Activated T-helper 17 cell treated with anti-CD3 and anti-CD28 coated beads, Interleukin-2, amount 50 U/mL, for 72 hours (primary cell): ENCODE measurements at regions not wholly inside any gene's neighbourhood (a gene's known extent, or its start where the extent isn't known, plus 50 kb on each side); places are given as distances from the start of the nearest gene placed in this dataset.

Experiments used
- ATAC-seq: fragments of 150-1000 bp; cut with Tn5 transposase; replicated peaks from 2 replicates; pipeline ENCODE4 v1.10.0; 2021; ENCODE audit warnings: mild to moderate bottlenecking, moderate library complexity
- H3K27ac Mint-ChIP-seq: one replicate; pipeline ENCODE4 v1.8.0; 2022; ENCODE audit warnings: mixed read lengths
- H3K27me3 Mint-ChIP-seq: one replicate; pipeline ENCODE4 v1.8.0; 2022; ENCODE audit warnings: mixed read lengths
- H3K36me3 Mint-ChIP-seq: one replicate; pipeline ENCODE4 v1.8.0; 2022; ENCODE audit warnings: low read depth, mild to moderate bottlenecking, mixed read lengths
- H3K4me1 Mint-ChIP-seq: one replicate; pipeline ENCODE4 v1.8.0; 2022; ENCODE audit warnings: mixed read lengths
- H3K4me3 Mint-ChIP-seq: one replicate; pipeline ENCODE4 v1.8.0; 2022; ENCODE audit warnings: mild to moderate bottlenecking, mixed read lengths
- H3K9me3 Mint-ChIP-seq: one replicate; pipeline ENCODE4 v1.8.0; 2022; ENCODE audit warnings: mixed read lengths

- no peak overlapping the region for H3K4me3 Mint-ChIP-seq
- peaks cover 9% of the 10 kb centered on the region for H3K9me3 Mint-ChIP-seq
- no peak for ATAC-seq
- no peaks in the 10 kb centered on the region for H3K36me3 Mint-ChIP-seq
- no peaks in the 10 kb centered on the region for H3K4me1 Mint-ChIP-seq
- peaks cover 10% of the 10 kb centered on the region for H3K27me3 Mint-ChIP-seq
- no peak overlapping the region for H3K27ac Mint-ChIP-seq
These were observed 209.5 kb upstream of the DIO3 start for GRCh38 chr14:101351769-101352168.

DNA sequence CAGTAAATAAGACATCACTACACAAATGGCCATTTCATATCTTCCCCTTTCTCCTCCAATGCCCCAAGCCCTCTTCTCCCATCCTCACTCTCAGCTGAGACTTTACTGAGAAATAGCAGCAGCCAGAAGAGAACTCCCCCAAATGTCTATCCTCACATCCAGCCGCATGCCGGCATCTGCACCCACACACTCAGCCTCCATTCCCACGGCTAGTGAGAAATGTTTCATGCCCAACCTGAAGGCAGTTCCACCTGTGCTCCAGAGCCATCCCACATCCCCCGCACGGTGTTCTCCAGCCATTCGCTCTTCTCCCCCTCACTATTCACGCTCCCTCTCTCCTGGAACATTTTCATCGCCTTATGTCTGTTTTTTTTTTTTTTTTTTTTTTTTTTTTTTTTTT, 208.7 kb upstream of the DIO3 start:
- Mint-ChIP-seq H3K4me3 (no peak overlapping the region), H3K4me1 (no peaks in the 10 kb centered on the region), H3K36me3 (no peaks in the 10 kb centered on the region), H3K27me3 (peaks cover 10% of the 10 kb centered on the region), H3K9me3 (peaks cover 9% of the 10 kb centered on the region), H3K27ac (no peak overlapping the region)
- no peak for ATAC-seq

- H3K4me1 Mint-ChIP-seq, result no peaks in the 10 kb centered on the region
- peaks cover 9% of the 10 kb centered on the region for H3K9me3 Mint-ChIP-seq
- H3K4me3 Mint-ChIP-seq, result no peak overlapping the region
- H3K27me3 Mint-ChIP-seq, result peaks cover 11% of the 10 kb centered on the region
- no peak overlapping the region for H3K27ac Mint-ChIP-seq
- no peak for ATAC-seq
- no peaks in the 10 kb centered on the region for H3K36me3 Mint-ChIP-seq
These were observed 207.9 kb upstream of the DIO3 start for GRCh38 chr14:101353422-101353821.

GRCh38 chr14:101354726-101355125, 206.6 kb upstream of the DIO3 start:
- H3K4me3 Mint-ChIP-seq, result no peak overlapping the region
- H3K4me1 Mint-ChIP-seq, result no peaks in the 10 kb centered on the region
- H3K27ac Mint-ChIP-seq, result no peak overlapping the region
- ATAC-seq, result no peak
- H3K9me3 Mint-ChIP-seq, result peaks cover 9% of the 10 kb centered on the region
- H3K36me3 Mint-ChIP-seq, result no peaks in the 10 kb centered on the region
- H3K27me3 Mint-ChIP-seq, result peaks cover 17% of the 10 kb centered on the region

DNA sequence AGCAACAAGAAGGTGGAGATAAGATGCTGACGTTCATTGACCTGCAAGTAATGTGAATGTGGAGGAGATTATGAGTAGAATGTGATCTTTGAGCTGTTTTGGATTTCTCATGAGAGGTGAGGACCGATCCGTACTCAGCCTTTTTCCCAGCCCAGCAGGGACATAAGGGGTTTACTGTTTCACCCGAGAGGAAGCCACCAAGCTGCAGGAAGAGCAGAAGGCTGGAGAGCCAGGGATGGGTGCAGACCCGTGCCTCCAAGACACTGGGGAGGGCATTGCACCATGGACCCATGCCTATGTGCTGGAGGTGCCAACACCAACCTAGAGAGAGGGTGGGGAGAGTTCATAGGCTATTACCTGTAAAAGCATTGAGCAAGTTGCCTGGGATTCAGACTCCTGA, 206.0 kb upstream of the DIO3 start:
- no peak for ATAC-seq
- Mint-ChIP-seq H3K27me3 (peaks cover 17% of the 10 kb centered on the region), H3K4me1 (no peaks in the 10 kb centered on the region), H3K36me3 (no peaks in the 10 kb centered on the region), H3K9me3 (peaks cover 9% of the 10 kb centered on the region), H3K4me3 (no peak overlapping the region), H3K27ac (no peak overlapping the region)

GRCh38 chr14:101357038-101357437, 204.3 kb upstream of the DIO3 start:
- Mint-ChIP-seq H3K4me1 (no peaks in the 10 kb centered on the region), H3K36me3 (no peaks in the 10 kb centered on the region), H3K4me3 (no peak overlapping the region), H3K9me3 (peaks cover 9% of the 10 kb centered on the region), H3K27ac (no peak overlapping the region), H3K27me3 (peaks cover 17% of the 10 kb centered on the region)
- ATAC-seq, result no peak

DNA sequence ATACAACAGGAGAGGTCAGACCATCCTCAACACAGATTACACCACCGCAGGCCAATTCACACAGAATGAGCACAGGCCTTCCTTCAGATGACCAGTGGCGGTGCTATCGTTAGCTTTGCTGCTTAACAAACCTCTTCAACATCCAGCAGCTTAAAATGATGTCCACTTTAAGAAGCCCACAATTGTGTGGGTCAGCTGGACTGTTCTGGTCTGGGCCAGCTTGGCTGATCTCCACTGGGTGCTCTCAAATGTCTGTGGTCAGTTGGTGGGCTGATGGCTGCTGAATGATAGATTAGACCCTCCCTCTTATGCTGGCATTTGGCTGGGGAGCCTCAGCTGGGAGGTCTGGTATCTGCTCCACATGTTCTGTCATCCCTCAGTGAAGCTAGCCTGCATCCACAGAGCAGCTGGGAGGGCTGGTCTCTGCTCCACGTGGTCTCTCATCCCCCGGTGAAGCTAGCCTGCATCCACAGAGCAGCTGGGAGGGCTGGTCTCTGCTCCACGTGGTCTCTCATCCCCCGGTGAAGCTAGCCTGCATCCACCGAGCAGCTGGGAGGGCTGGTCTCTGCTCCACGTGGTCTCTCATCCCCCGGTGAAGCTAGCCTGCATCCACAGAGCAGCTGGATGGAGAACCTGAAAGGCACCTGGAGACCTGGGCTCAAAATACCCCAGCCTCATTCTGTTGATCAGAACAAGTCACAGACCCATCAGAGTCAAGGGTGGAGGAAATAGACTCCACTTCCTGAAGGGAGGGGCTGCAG, 203.6 kb upstream of the DIO3 start:
- peaks cover 21% of the 10 kb centered on the region for H3K27me3 Mint-ChIP-seq
- no peak overlapping the region for H3K4me3 Mint-ChIP-seq
- H3K27ac Mint-ChIP-seq, result no peak overlapping the region
- H3K4me1 Mint-ChIP-seq, result no peaks in the 10 kb centered on the region
- no peaks in the 10 kb centered on the region for H3K36me3 Mint-ChIP-seq
- no peak for ATAC-seq
- peaks cover 9% of the 10 kb centered on the region for H3K9me3 Mint-ChIP-seq

DNA sequence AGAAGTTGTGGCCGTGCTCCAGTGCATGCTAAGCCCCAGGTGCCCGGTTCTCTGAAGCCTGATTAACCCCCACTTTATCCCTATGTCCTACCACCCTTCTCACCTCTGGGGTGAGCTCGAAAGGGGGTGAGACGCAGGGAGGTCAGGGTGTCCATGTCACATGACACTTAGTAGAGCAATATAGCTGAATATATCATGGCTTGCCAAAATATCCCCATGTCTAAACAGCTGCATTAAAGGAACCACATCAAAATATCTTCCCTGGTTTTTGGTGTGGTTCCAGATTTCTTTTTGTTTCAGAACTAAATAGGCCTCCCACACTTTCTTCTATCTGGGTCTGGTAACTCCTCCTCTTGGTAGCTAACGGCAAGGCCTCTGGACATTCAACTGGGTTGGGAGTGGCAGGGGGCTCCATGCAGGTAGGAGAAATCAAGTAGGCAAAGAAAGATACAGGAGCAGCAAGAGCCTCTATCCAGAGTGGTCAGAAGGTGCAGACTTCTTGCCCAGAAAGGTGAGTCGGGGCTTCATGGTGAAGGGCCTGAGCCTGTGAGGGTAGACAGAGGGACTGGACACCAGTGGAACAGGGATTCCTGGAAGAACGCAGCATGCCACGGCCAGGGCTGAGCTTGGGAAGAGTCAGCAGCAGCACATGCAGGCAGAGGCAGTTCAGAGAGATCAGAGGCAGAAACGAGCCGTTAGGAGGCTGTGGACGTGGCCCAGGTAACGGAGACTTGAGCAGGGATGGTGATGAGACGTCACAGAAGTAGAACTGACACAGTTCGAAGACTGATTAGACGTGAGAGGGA, 202.8 kb upstream of the DIO3 start:
- H3K27ac Mint-ChIP-seq, result no peak overlapping the region
- no peak overlapping the region for H3K4me3 Mint-ChIP-seq
- peaks cover 5% of the 10 kb centered on the region for H3K9me3 Mint-ChIP-seq
- H3K4me1 Mint-ChIP-seq, result no peaks in the 10 kb centered on the region
- H3K27me3 Mint-ChIP-seq, result peaks cover 28% of the 10 kb centered on the region
- no peak for ATAC-seq
- no peaks in the 10 kb centered on the region for H3K36me3 Mint-ChIP-seq

DNA sequence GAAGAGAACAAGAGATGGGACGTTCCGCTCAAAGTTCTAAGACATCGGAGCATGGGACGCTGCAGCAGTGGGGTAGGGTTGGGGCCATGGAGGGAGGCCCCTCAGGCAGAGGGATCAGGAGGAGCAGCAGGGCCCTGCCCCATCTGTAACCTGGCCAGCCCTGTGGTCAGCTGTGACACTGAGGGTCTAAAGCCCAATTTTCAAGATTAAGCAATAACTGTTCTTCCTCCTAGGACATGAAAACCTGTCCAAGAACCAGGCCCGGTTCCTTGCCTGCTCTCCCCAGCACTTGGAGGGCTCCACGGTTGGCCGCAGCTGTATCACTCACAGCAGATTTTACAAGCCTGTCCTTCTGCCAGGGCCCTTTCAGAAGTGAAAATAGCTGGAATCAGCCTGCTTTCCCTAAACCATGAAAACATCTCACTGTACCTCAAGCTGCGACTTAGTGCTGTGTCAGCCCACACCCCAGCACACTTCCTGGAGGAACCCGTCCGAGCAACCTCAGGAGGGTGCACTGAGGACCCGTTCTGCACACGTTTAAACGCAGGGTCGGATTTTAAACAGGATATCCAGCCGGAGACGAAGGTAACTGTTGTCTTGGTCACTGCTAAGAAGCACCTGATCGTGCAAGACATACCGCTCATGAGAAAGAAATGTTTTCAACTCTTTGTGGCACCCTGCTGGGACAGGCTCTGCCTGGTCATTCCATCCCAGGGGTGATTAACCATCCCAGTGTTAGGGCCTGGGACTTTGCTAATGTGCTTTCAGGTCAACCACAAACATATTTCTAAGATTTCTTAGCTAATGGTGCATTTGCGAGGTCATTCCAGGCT, 201.9 kb upstream of the DIO3 start:
- Mint-ChIP-seq H3K9me3 (peaks cover 4% of the 10 kb centered on the region), H3K4me1 (no peaks in the 10 kb centered on the region), H3K27ac (no peak overlapping the region), H3K4me3 (no peak overlapping the region), H3K27me3 (peaks cover 33% of the 10 kb centered on the region), H3K36me3 (no peaks in the 10 kb centered on the region)
- ATAC-seq, result no peak

DNA sequence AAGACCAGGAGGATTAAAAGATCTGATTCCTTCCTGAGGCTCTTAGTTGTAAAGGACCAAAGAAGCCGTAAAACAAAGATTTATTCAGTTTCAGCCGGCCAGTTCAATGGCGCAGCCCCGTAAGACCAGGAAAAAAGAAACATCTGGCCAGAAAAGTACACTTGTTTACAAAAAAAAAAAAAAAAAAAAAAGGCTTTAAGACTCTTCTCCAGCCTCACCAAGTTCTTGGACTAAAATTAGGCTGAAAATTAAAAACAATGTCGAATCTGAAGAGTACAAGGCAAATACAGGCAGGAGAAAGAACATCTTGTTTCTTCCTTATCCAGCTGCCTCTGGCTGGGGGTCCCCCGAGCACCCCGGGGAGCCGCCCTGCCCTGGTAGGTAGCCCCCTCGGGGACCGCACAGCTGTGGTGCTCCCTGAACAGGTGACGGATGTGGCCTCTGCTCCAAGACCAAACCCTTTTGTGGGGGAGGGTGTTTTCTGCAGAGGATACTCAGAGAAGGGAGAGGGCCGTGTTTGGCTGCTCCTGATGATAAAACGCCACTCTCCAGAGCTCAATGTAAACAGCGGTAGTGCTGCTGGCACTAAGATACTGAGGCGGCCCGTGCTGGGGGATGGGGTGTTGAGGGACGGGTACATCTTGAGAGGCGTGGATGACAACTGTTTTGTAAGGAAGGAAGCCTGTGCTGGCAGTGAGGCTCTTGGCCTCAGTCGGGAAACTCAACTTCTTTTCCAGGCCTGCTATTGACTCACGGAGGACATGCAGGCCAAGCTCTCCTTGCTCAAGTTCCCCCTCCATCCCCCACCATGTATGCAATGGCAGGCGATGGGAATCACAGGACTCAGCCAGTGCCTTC, 201.0 kb upstream of the DIO3 start:
- H3K27ac Mint-ChIP-seq, result no peak overlapping the region
- ATAC-seq, result no peak
- H3K4me1 Mint-ChIP-seq, result no peaks in the 10 kb centered on the region
- no peak overlapping the region for H3K4me3 Mint-ChIP-seq
- H3K36me3 Mint-ChIP-seq, result no peaks in the 10 kb centered on the region
- no peaks in the 10 kb centered on the region for H3K9me3 Mint-ChIP-seq
- H3K27me3 Mint-ChIP-seq, result peaks cover 28% of the 10 kb centered on the region

DNA sequence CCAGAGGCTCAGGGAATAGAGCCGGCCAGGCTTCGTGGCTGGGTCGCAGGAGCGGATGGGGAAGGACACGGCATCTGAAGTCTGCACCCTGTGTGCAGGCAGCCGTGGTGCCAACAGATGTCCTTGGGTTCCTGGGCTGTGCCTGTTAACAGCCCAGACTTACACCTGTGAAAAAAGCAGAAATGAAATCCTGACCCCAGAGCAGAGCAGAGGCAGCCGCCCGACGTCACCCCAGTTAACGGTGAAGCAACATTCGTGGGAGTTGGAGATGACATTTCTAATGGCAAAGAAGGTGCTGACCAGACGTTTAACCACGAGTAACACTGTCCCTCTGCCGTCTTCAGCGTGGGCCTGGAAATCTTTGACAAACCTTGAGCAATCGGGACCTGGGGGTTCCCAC, 200.3 kb upstream of the DIO3 start:
- ATAC-seq, result no peak
- Mint-ChIP-seq H3K4me1 (no peaks in the 10 kb centered on the region), H3K4me3 (no peak overlapping the region), H3K36me3 (no peaks in the 10 kb centered on the region), H3K27ac (no peak overlapping the region), H3K27me3 (peaks cover 28% of the 10 kb centered on the region), H3K9me3 (no peaks in the 10 kb centered on the region)

- Mint-ChIP-seq H3K27ac (no peak overlapping the region), H3K27me3 (peaks cover 23% of the 10 kb centered on the region), H3K4me1 (no peaks in the 10 kb centered on the region), H3K9me3 (no peaks in the 10 kb centered on the region), H3K36me3 (no peaks in the 10 kb centered on the region), H3K4me3 (no peak overlapping the region)
- no peak for ATAC-seq
These were observed 199.6 kb upstream of the DIO3 start for GRCh38 chr14:101361451-101362433.
